ENCODE measurements at regions not wholly inside any gene's neighbourhood (a gene's known extent, or its start where the extent isn't known, plus 50 kb on each side); places are given as distances from the start of the nearest gene placed in this dataset.
"Not testable (repeated sequence)": the region's sequence is repeated elsewhere in the genome, so short reads cannot be mapped to it uniquely, and the experiment has no call there.

DNA sequence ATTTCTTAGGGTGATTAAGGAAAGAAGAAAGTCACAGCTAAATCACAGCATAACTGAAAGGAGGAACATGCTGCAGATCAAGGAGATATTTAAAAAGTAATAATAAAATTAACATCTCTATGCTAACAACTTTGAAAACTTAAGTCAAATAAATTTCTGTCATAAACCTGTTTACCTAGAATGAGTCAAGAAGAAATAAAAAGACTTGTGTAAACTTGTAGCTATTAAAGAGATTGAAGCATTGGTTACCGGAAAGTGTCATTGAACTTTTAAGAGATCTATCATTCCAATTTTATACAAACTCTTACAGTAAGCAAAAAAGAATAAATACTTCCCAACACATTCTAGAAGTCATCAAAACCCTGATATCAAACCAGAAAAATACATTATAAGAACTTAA lies 520.1 kb upstream of the SYT4 start:
- no peak for DNase-seq (ENCODE audit: low read depth, low spot score)

DNA sequence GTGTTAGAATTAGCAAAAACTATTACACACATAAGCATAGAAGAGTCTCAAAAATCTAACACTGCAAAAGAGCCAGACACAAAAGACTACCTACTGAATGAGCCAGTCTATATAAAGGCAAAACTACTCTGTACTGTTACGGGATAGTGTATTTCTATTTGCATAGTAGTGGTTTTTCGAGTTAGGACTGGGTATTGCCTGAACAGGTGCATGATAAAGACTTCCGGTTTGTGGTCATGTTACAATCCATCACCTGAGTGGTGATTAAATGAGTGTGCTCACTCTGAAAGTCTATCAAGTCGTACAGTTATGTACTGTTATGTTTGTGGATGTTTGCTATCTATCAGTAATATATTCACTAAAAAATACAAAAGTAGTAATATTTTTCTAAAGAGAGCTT lies 523.3 kb upstream of the SYT4 start:
- no peak for DNase-seq (ENCODE audit: low read depth, low spot score)

GRCh38 chr18:43805646-43806194 lies 528.4 kb upstream of the SYT4 start:
- no peak for DNase-seq (ENCODE audit: low read depth, low spot score)

GRCh38 chr18:43812627-43813026 lies 535.3 kb upstream of the SYT4 start:
- DNase-seq (ENCODE audit: low read depth, low spot score): no peak

- DNase-seq (ENCODE audit: low read depth, low spot score): no peak
Measured at GRCh38 chr18:43819397-43819796, 542.1 kb upstream of the SYT4 start.

DNA sequence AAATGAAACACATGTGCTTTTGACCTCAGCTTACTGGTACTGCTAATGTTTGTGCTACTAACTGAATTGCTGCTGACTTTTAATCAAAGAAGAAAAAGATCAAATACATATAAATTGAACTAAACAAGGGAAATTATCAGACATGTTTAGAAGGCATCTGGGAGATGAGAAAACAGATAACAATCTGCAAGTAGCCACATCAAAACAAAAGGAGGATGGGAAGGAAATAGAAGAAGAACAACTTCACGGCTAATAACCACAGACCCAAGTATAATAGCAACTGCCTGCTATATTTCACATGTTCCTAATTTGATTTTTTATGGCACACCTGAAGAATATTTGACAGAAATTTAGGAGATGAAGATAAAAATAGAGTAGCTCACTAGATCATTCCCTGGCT lies 542.6 kb upstream of the SYT4 start:
- DNase-seq (ENCODE audit: low read depth, low spot score): no peak

- DNase-seq (ENCODE audit: low read depth, low spot score): no peak
Measured at GRCh38 chr18:43825768-43826167, 548.5 kb upstream of the SYT4 start.

DNA sequence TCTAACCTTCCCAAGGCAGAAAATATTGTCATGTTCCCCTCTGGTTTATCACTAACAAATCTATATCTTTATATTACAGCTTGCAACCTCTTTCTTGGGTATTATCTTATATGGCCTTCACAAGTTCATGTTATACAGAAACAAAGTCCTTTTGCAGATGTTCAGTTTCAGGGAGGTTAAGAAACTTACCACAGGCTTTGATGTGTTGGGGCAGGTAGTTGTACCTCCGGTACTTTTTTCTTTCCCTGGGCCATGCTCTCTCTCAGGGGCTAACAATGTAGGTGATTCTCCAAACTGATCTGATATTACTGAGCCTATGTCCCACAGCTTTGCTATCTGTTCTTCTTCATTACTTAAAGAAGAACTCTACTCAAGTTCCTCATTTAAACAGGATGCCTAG lies 548.9 kb upstream of the SYT4 start:
- no peak for DNase-seq (ENCODE audit: low read depth, low spot score)

- no peak for DNase-seq (ENCODE audit: low read depth, low spot score)
Measured at GRCh38 chr18:43827311-43827710, 550.0 kb upstream of the SYT4 start.

- no peak for DNase-seq (ENCODE audit: low read depth, low spot score)
Measured at GRCh38 chr18:43830303-43830702, 553.0 kb upstream of the SYT4 start.

DNA sequence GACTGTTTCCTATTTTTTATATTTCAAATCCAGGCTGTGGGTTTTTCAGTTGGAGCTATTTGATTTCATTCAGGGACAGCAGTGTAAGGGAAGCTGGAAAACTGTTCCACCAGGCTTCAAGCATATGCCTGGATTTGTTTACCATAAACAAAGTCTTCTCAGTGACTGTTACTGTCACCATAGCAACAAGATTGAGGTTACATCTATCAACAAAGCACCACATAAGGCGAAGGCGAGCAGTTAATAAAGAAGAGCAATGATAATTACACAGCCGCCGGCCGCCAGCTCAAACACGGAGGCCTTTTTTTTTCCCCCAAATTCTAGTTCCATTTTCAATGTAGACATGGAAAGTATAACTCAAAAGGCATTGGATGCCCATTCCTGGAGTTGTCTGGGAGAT lies 553.7 kb upstream of the SYT4 start:
- DNase-seq (ENCODE audit: low read depth, low spot score): no peak

- DNase-seq (ENCODE audit: low read depth, low spot score): no peak
Measured at GRCh38 chr18:43846299-43846698, 569.0 kb upstream of the SYT4 start.

- DNase-seq (ENCODE audit: low read depth, low spot score): peak; percentile 29
Measured at GRCh38 chr18:43847164-43848091, 570.1 kb upstream of the SYT4 start.

GRCh38 chr18:43849831-43850230 lies 572.5 kb upstream of the SYT4 start:
- not testable (repeated sequence) for DNase-seq (ENCODE audit: low read depth, low spot score)

- DNase-seq (ENCODE audit: low read depth, low spot score): no peak
Measured at GRCh38 chr18:43855376-43855775, 578.1 kb upstream of the SYT4 start.

GRCh38 chr18:43863180-43863579 lies 585.9 kb upstream of the SYT4 start:
- peak; percentile 88 for DNase-seq (ENCODE audit: low read depth, low spot score)

- no peak for DNase-seq (ENCODE audit: low read depth, low spot score)
Measured at GRCh38 chr18:43866696-43867095, 589.4 kb upstream of the SYT4 start.

GRCh38 chr18:43868497-43868995 lies 591.3 kb upstream of the SYT4 start:
- DNase-seq (ENCODE audit: low read depth, low spot score): no peak

GRCh38 chr18:43869451-43870008 lies 592.2 kb upstream of the SYT4 start:
- no peak for DNase-seq (ENCODE audit: low read depth, low spot score)

GRCh38 chr18:43870626-43871025 lies 593.3 kb upstream of the SYT4 start:
- no peak for DNase-seq (ENCODE audit: low read depth, low spot score)

- DNase-seq (ENCODE audit: low read depth, low spot score): no peak
Measured at GRCh38 chr18:43875511-43875910, 598.2 kb upstream of the SYT4 start.

GRCh38 chr18:43876286-43876685 lies 599.0 kb upstream of the SYT4 start:
- DNase-seq (ENCODE audit: low read depth, low spot score): no peak

DNA sequence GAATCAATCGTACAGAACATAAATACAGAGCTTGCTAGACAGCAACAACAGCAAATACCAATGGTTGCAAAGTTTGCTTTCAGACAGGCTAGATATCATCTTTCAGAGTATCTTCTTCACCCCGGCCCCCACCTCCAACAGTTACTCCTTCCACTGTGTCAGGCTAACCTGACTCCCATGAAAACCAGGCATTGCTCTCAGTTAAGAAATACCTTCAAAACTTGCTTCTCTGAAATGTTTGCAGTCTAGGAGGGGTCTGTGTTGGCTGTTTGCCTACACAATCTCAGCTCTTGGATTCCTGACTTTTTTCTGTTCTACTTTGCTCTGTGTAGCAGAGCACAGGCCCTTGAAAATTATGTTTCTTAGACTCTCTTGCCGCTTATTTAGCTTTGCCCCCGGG lies 599.5 kb upstream of the SYT4 start:
- DNase-seq (ENCODE audit: low read depth, low spot score): no peak
